Fibroblast of peridontal ligament (primary cell): ENCODE measurements at regions not wholly inside any gene's neighbourhood (a gene's known extent, or its start where the extent isn't known, plus 50 kb on each side); places are given as distances from the start of the nearest gene placed in this dataset.

ENCODE experiments used
- DNase-seq: peaks from one replicate; pipeline ENCODE4 v3.0.0-alpha.2; 2010; ENCODE audit errors: extremely low read depth

DNA sequence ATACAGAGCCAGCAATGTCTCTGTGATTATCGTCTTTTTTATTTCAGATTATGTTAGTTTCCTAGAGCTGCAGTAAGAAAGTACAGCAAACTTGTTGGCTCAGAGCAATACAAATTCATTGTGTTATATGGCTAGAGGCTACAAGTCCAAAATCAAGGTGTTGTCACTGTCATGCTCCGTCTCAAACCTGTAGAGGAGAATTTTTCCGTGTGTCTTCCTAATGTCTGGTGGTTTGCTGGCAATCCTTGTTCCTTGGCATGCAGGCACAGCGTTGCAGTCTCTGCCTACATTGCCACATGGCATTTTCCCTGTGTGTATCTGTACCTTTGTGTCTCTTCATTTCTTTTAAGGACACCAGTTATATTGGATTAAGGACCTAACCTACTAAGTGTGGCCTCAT, 244.4 kb downstream of the LRRIQ3 start:
- no peak for DNase-seq

DNA sequence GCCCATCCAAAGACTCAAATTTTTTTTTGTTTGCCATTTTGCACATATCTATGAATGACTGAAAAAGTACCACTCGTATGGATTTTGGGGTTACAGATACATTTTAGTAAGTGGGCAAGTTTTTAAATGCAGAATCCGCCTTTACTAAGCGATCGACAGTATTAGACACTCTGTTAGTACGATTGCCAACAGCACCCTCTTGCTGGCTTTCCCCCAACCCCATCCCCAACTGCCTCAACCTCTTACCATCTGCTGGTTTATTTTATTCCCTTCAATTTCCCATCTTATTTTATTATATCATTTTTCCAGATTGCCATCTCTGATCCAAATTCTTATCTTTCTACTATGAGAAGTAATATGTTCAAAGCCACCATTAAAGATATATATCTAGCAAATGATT, 244.8 kb downstream of the LRRIQ3 start:
- DNase-seq, result no peak

DNA sequence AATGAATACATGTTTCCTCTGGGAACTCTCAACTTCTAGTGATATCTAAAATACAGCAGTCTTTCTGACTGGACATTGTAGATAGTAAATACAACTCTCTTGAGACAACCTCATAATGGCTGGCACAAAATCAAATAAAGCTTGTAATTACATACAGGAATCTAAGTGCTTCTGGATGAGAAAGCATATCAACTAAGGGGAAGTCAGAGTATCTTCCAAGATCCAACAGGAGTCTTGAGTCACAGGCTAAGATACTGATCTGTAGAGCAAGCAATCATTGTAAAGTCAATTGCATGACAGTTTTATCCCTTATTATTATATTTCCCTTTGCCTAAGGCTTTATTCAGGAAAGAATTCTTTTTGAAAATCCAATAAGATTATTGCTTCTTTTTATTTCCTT, 249.9 kb downstream of the LRRIQ3 start:
- DNase-seq, result no peak

DNA sequence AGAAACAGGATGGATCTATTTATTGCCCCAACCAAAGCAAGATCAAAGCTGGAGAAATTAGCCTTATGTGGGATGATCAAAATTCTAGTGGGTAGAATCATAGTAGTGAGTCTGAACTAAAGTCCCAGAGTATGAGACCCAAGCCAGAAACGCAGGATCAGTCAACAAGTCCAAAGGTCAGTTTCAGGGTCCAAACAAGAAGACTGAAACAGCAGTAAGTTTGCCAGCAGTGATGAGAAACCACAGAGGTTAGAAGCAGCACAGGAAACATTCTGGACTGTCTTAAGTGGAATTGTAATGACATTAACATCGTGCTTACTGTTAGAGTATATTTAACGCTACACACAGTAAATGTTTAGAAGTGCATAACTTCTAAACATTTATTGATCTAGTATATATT, 251.0 kb downstream of the LRRIQ3 start:
- DNase-seq, result no peak

DNA sequence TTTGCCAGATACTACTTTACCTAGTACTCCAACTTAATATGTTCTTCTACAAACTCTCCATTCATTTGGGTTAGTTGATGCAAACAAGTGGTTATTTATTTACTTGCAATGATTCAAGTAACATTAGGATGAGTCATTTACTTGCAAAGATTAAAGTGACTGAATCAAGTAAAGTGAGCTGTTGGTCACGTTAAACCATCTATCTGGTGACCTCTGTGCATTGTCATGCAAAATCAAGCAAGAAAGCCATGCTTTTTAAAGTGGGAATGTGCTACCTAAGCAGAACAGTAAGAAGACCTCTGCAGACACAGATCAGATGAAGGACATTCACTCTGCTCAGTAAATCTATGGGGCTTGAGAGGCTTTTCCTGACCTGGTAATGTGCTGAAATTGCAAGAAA, 254.7 kb downstream of the LRRIQ3 start:
- DNase-seq, result no peak

DNA sequence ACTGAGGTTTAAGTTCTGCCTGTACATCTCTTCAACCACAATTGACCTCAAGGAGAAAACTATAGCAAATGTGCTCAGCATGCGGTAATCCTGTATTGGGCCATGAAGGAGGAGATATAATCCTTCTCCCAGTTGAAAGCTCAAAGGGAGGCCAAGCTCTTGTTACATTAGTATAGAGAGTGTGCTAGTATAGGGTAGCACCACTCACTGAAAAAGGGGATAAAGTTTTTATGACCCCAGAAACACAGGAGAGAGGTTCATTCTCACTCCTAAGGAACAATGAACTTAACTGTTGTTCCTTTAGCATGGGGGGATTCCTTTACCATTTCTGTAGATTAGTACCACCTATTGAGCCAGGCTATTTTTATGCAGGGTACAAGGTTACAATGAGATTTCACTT, 267.7 kb downstream of the LRRIQ3 start:
- DNase-seq, result no peak

DNA sequence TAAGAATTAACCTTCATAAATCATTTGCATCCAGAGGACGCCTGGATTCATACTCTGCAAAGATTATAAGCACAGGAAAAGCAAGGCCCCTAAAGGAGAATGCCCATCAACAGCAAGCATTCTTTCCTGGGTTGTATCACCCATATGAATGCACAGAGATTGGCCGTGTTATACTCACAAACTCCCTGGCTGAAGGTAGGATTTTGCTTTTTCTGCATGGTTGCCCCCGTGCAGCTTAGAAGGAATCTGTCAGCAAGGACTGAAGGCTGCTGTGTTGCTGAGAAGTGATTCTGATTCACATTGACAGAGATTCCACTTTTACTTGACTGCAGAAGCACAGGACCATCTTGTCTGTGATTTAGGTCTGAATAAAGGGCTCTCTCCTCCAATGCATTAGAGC, 283.0 kb downstream of the LRRIQ3 start:
- no peak for DNase-seq

DNA sequence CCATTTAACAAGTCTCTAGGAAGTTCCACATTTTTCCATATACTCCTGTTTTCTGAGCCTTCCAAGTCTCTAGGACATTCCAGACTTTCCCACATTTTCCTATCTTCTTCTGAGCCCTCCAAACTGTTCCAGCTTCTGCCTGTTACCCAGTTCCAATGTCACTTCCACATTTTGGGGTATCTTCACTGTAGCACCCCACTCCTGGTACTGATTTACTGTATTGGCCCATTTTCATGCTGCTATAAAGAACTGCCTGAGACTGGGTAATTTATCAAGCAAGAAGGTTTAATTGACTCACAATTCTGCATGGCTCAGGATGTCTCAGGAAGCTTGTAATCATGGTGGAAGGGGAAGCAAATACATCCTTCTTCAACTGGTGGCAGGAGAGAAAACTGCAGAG, 285.0 kb downstream of the LRRIQ3 start:
- DNase-seq, result no peak

DNA sequence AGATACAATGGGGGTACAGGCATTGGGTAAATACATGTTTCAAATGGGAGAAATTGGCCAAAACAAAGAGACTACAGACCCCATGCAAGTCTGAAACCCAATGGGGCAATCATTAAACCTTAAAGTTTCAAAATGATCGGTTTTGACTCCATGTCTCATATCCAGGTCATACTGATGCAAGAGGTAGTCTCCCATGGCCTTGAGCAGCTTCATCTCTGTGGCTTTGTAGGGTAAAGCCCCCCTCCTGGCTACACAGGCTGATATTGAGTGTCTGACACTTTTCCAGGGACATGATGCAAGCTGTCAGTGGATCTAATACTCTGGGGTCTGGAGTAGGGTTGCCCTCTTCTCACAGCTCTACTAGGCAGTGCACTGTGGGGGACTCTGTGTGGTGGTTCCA, 286.1 kb downstream of the LRRIQ3 start:
- DNase-seq, result no peak

DNA sequence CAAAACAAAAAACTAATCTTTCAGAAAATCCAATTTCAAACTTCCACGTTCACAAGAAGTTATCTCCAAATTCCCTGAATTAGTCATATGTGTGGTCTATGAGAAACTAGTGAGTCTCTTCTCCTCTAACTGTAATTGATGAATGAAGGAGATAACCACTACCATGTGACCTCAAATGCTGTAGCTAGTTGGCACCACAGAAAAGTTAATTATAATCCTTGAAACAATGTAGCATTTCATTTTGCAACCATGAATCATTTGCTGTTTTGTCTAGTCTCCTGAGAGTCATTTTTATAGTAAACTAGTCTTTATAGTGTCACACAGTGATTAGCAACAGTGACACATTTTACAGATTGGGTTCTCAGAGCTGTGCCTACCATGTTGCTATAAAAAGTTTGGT, 287.5 kb downstream of the LRRIQ3 start:
- no peak for DNase-seq

DNA sequence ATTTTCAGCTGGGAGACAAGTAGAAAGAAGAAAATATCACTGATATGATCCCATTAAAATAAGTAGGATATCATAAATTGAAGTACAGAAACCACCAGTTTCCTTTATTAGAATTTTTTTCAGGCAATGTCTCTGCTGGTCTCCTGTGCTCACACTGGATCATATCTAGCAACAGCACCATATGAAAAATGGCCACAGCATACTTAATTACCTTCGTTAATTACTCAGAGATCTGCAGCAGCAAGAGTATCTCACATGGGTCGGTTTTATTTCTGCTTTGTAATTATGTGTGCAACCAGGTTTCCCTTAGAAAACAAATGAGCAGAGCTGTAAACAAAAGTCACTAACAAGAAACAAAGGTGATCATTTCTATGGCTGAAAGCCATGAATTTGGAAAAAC, 287.9 kb downstream of the LRRIQ3 start:
- DNase-seq, result no peak

DNA sequence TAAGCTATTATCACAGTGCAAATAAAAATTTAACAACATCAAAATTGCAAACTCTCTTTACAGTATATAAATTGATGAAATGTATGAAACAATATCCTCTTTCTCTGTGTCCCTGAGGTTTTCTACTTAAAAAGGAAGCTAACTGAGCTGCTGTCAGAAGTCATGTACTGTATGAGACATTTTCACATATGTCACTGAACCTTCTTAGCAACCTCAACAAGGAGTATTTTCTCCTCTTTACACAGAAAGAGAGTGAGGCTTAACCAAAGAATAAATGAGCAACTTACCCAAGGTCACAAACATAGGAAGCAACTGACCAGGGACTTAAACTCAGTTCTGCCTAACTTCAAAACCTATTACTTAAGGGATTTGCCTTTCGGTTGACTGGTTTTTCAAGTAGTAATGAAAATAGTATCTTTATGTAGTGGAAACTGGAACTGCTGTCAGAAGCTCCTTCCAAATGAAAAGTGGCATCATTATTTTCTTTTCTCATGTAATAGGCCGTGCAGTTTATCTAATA, 288.9 kb downstream of the LRRIQ3 start:
- DNase-seq, result no peak

DNA sequence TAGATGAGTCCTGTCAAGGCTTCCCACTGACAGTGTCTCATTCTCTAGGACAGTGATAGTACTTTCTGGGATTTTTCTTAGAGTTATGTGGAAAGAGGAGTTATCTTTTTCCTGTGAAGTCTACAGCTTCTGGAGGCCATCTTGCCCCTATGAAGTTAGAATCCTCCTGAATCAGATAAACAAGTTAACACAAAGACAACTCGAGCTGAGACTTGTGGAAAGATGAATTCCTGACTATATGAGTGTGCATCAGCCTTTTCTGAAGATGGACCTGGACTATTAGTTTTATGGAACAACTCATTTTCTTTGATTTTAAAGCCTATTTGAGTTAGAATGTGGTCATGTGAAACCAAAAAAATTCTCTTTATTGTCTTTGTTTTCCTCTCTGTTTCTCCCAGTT, 290.9 kb downstream of the LRRIQ3 start:
- DNase-seq, result no peak

DNA sequence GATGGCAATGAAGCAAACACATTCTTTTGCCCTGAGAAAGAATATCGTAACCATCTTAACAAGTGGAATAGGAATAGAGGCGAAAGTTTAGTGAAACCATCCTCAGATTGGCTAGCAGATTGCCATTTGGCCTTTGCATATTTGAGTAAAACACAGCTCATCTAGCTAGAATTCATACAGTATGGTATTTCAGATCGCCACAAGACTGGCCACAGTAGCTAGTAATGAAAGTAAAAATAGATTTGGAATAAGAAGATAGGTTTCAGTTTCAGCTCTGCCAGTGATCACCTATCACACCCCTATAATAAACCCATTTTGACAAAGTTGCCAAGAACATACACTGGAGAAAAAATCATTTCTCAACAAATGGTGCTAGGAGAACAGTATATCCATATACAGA, 294.9 kb downstream of the LRRIQ3 start:
- no peak for DNase-seq

DNA sequence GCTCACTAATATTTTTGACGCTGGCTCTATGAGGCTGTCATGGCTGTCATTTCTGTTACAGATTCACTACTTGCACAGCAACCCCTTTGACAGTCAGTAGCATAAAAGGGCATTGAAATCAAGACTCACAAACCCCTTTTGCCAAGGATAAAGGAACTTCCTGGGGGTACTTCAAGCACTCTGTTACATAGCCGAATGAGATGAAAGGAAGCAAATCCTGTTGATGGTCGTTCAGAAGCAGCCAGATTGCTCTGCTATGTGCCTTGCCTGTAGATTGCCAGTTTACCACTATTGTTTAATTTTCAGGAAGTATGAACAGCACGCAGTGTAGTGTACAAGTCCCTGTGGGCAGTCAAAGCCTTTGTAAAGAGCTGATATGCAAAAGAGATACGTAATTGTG, 296.2 kb downstream of the LRRIQ3 start:
- no peak for DNase-seq

DNA sequence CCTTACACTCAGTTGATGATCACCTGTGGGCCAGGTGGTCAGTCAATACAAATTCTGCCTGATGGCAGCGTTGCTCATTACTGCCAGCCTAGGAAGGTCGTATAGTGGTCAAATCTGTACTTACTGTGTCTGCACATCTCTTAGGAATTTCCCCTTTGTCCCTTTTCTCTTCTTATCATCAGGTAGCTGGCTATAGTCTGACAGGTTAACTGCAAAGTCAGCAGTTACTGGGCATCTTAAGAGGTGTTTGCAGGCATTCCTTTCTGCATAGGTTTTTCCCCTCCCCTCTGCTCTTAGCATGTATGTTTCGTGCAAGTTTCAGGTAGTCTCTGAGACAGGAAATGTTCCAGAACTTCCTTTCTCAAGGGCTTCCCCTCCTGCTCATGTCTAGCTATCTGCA, 298.7 kb downstream of the LRRIQ3 start:
- DNase-seq, result no peak

DNA sequence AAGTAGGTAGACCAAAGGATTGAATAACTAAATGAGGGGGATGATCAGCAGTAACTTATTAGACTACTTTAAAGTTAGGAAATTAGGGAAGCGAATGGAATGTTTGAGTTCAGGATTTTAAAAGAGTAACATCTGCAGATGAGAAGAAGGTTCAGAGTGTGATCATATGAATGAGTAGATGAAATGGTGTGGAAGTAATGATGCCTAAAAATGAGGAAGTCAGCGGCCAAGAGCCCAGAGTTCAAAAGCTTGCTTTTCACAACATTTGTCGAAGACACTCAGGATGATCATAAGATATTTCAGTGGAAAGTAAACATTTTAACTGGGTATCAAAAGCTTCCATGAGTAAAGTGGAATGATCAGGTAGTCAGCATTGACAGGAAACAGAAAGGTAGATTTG, 299.4 kb downstream of the LRRIQ3 start:
- no peak for DNase-seq

DNA sequence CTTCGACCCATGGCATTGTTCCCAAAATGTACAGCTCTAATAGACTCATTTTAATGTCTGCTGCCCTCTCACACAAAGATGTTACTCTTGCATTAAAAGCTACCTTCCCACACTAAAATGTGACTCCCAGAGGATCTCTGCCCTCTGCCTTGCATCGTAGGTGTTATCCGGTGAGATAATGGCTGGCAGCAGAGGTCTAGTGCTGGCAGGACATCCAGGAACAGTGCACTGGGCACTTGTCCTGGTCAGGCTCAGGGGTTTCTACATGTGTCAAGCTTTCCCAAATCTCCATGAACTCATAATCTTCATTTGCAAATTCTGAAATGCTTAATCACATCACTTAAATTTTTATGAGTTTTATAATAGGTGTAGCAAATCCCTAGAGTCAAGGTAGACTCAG, 310.6 kb downstream of the LRRIQ3 start:
- DNase-seq, result no peak

DNA sequence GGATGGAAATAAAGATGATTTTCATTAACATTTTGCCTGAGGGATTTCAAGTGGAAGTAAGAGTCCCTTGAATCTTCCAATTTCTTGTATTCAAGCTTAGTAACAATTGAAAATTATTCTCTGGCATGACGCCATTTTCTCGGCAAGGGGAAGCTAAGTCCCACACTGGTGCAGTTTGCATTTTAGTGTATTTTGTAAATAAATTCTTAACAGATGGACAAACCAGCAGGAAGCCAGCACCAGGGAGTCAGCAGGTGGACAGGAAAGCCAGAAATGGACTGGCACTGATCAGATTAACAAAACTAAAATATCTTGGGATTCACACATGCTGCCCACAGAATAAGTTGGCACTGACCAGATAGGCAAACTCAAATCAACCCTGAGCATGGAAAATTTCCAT, 311.3 kb downstream of the LRRIQ3 start:
- DNase-seq, result no peak

DNA sequence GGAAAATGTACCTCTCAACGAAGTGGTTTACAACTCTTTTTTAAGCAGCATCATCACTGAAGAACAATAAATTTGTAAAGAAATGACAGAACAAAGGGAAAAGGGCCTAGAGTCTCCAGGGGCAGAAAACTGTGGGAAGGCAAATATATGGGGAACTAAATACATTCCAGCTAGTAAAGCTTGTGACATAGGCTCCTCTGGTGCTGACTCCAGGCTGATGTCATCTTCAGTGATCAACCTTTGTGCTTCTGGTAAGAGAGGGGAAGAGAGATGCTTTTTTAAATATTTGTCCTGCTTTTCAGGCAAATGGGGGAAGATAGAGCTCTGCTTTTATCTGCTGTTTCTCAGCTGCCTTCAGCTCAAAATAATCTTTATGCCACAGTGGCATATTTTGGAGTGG, 323.2 kb downstream of the LRRIQ3 start:
- DNase-seq, result no peak

DNA sequence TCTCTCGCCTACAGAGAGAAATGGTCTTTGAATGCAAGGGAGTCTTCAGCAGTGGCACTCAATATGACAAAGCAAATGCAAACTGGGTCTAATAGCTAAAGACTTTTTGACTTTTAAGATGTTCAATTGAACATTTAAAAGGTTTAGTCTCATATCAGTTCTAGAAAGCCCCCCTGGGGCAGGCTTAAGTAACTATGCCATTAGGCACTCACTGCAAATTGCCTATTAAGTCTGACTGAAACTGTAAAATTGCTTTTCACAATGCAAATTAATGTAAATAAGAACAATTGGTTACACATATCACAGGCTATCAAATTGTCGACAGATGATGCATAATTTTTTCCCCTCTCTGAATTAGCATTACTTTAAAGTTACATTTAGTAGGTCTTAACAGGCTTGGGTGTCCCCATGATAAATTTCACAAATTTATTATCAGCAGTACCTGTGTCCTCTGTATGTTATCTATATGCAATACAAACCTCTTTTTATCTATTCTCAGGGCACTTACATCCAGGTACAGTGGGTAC, 329.1 kb downstream of the LRRIQ3 start:
- DNase-seq, result no peak

DNA sequence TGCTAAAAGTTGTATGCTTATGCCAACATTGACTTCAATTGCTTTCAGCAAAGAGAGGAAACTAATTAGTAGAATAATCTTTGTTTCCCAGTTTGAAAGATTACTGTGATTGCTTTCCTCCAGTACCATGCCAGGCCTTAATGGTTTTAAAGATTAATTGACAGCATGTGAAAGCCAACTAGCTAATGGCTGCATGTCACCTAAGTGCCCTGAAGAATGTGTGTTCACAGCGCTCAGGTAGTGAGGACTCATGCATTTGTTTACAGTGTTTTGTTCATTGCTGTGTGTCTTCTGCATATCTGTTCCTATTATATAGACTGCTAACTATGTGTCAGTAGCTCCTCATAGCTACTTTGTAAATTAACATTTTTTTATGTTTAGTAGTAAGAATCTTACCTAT, 335.6 kb downstream of the LRRIQ3 start:
- no peak for DNase-seq

DNA sequence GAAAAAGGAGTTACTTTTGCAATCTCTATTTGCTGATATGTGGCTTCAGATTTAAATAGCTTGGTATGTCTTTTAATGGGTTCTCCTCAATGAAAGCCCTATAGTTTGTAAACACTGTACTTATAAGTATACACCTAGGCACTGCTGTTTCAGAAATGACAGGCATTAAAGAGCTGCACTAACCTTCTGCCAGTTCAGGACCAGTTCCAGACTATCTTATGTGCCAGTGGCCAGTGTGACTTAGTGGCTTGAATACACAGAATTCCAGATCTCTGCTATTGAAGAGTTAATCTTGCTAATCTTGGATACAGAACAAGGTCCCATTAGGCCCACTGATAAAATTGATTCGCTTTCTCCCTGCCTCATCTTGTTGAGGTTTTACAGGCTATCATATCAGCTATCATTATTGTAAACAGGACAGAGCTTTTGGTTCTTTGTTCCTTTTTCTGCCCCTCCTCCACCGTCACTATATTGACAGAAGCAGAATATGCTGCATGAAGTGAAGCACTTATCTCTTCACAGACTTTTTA, 337.5 kb downstream of the LRRIQ3 start:
- no peak for DNase-seq

DNA sequence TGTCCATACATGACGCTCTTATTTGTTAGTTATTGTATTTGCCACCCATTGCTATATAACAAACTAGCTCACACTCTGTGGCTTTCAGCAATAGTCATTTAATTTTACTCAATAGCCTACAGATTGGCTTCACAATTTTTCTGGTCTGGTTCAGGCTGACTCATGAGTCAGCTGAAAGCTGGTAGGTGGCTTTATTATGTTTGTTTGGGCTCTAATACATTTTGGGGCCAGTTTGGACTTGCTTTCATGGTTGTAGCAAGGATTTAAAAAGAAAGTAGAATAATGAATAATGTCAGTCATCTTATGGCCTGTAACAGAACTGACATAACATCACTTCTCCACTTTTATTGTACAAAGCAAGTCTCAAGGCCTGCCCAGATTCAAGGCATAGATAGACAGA, 338.7 kb downstream of the LRRIQ3 start:
- DNase-seq, result no peak
